ENCODE measurements at regions not wholly inside any gene's neighbourhood (a gene's known extent, or its start where the extent isn't known, plus 50 kb on each side); places are given as distances from the start of the nearest gene placed in this dataset.

DNA sequence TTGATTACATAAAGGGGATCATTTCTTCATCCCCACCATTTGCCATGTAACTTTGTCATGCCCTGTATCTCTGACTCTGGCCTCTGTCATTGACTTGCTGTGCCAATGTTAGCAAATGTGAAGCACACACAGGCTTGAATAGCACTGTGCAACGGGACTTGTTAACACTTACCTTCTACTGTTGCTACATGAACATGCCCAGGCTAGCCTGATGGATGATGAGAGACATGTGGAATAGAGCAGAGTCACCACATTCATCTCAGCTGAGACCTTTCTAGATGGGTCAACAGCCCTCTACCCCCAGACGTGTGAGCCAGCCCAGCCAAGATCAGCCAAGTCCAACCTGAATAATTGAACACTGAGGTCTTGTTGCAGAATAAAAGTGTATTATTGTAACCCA is 162.1 kb upstream of the SALL1 start:
- no peak for TF ChIP-seq USF2 (IDR thresholded peaks at IDR 0.05; ENCODE audit: low read depth, low read length)
- TF ChIP-seq USF2 (CRISPR knock-in tag; IDR thresholded peaks at IDR 0.05; ENCODE audit: borderline replicate concordance): no peak
- no peak for TF ChIP-seq CREM (IDR thresholded peaks at IDR 0.05)
- TF ChIP-seq CREM (CRISPR knock-in tag; IDR thresholded peaks at IDR 0.05): no peak
- TF ChIP-seq CTCF (CRISPR knock-in tag; IDR thresholded peaks at IDR 0.05): no peak
- TF ChIP-seq SP140L (CRISPR knock-in tag; IDR thresholded peaks at IDR 0.05; ENCODE audit: borderline replicate concordance): no peak
- TF ChIP-seq ZNF563 (CRISPR knock-in tag; IDR thresholded peaks at IDR 0.05): no peak
- TF ChIP-seq, protein P1, sequence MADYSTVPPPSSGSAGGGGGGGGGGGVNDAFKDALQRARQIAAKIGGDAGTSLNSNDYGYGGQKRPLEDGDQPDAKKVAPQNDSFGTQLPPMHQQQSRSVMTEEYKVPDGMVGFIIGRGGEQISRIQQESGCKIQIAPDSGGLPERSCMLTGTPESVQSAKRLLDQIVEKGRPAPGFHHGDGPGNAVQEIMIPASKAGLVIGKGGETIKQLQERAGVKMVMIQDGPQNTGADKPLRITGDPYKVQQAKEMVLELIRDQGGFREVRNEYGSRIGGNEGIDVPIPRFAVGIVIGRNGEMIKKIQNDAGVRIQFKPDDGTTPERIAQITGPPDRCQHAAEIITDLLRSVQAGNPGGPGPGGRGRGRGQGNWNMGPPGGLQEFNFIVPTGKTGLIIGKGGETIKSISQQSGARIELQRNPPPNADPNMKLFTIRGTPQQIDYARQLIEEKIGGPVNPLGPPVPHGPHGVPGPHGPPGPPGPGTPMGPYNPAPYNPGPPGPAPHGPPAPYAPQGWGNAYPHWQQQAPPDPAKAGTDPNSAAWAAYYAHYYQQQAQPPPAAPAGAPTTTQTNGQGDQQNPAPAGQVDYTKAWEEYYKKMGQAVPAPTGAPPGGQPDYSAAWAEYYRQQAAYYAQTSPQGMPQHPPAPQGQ (CRISPR knock-in tag; IDR thresholded peaks at IDR 0.05; ENCODE audit: borderline replicate concordance): no peak
- no peak for TF ChIP-seq ASH2L (IDR thresholded peaks at IDR 0.05; ENCODE audit: insufficient read length, low read depth, low read length)
